Calu3 (cell line): ENCODE measurements at regions not wholly inside any gene's neighbourhood (a gene's known extent, or its start where the extent isn't known, plus 50 kb on each side); places are given as distances from the start of the nearest gene placed in this dataset.

Experiments
- BruUV-seq: library from RNA; stranded (reverse); fragments of 400-500 nt; replicated peaks from 2 replicates; lab custom pipeline; 2021; lab: Mats Ljungman, UMichigan
- CTCF ChIA-PET: fragments of 300-600 bp; sonication (Branson Sonifier 250); formaldehyde crosslinking; loops from one replicate; lab custom pipeline; 2022; ENCODE audit warnings: antibody characterized with exemption; lab: Charles Lee
- DNase-seq: peaks from one replicate; pipeline ENCODE4 v3.0.0; 2022
- H3K27ac Mint-ChIP-seq: one replicate; pipeline ENCODE4 v1.8.0; 2022; ENCODE audit warnings: mixed read lengths; ENCODE audit not compliant: unreplicated experiment
- H3K27me3 Mint-ChIP-seq: one replicate; pipeline ENCODE4 v1.8.0; 2022; ENCODE audit warnings: mixed read lengths; ENCODE audit not compliant: unreplicated experiment
- H3K36me3 Mint-ChIP-seq: one replicate; pipeline ENCODE4 v1.8.0; 2022; ENCODE audit warnings: mild to moderate bottlenecking, moderate library complexity, mixed read lengths; ENCODE audit not compliant: insufficient read depth, unreplicated experiment
- H3K4me1 Mint-ChIP-seq: one replicate; pipeline ENCODE4 v1.8.0; 2022; ENCODE audit warnings: mild to moderate bottlenecking, low read depth, mixed read lengths; ENCODE audit not compliant: unreplicated experiment
- H3K4me3 Mint-ChIP-seq: one replicate; pipeline ENCODE4 v1.8.0; 2022; ENCODE audit warnings: mild to moderate bottlenecking, low read depth, moderate library complexity, mixed read lengths; ENCODE audit not compliant: unreplicated experiment
- H3K9me3 Mint-ChIP-seq: one replicate; pipeline ENCODE4 v1.8.0; 2022; ENCODE audit warnings: low read depth, mixed read lengths; ENCODE audit not compliant: unreplicated experiment
- intact Hi-C: fragments of 100-400 bp; cut with micrococcal nuclease; formaldehyde crosslinking; loops from one replicate; pipeline ENCODE4 v1.10.0; 2022; ENCODE audit not compliant: unreplicated experiment
- TF ChIP-seq, protein P1 (sequence below): fragments of 200-600 bp; IDR thresholded peaks from one replicate; pipeline ENCODE4 v1.8.0; 2022; ENCODE audit warnings: antibody characterized with exemption; ENCODE audit not compliant: unreplicated experiment

DNA sequence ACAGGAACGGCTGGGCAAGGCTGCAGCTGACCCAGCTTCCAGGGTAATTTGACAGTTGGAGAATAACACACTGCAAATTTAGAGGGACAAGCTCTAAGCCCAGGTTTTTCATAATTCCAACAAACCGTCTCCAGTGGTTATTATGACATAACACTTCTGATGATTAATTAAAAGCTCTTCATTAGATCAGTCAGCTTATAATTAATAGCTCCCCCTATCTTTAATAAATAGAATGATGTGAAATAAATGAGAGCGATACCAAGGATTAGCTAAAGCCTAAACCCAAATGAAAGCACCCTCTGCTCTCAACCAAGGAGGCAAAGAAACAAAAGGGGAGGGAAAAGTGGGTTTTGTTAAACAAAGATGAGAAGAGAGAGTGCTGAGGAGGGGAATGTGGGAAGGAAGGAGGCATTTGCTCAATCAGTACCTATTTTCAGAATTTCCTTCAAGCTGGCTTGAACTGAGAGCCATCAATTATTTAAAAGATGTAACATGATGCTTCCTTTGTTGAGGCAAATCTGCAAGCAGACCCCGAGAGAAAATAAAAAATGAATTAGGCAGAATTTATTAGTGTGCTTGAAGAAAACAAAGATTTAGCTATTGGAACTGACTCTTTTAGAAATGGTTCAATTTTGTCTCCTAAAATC, 221.8 kb upstream of the ESRRG start:
- no TSS peak for BruUV-seq
- no peaks in the 10 kb centered on the region for H3K36me3 Mint-ChIP-seq
- no peaks in the 10 kb centered on the region for H3K27me3 Mint-ChIP-seq
- H3K4me1 Mint-ChIP-seq: no peaks in the 10 kb centered on the region
- TF ChIP-seq, protein P1, sequence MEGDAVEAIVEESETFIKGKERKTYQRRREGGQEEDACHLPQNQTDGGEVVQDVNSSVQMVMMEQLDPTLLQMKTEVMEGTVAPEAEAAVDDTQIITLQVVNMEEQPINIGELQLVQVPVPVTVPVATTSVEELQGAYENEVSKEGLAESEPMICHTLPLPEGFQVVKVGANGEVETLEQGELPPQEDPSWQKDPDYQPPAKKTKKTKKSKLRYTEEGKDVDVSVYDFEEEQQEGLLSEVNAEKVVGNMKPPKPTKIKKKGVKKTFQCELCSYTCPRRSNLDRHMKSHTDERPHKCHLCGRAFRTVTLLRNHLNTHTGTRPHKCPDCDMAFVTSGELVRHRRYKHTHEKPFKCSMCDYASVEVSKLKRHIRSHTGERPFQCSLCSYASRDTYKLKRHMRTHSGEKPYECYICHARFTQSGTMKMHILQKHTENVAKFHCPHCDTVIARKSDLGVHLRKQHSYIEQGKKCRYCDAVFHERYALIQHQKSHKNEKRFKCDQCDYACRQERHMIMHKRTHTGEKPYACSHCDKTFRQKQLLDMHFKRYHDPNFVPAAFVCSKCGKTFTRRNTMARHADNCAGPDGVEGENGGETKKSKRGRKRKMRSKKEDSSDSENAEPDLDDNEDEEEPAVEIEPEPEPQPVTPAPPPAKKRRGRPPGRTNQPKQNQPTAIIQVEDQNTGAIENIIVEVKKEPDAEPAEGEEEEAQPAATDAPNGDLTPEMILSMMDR: no peak
- no peak for DNase-seq
- CTCF ChIA-PET: interaction anchor here (0.6 kb wide), 2 partner anchors 10 to 157 kb away, joined by 3 read pairs; no protein-coding TSS in a partner anchor
- no peak overlapping the region for H3K27ac Mint-ChIP-seq
- no peaks in the 10 kb centered on the region for H3K9me3 Mint-ChIP-seq
- no peak overlapping the region for H3K4me3 Mint-ChIP-seq
- intact Hi-C loops: no loop called here

- no peaks in the 10 kb centered on the region for H3K27me3 Mint-ChIP-seq
- H3K4me3 Mint-ChIP-seq: no peak overlapping the region
- no peak overlapping the region for H3K27ac Mint-ChIP-seq
- no peaks in the 10 kb centered on the region for H3K9me3 Mint-ChIP-seq
- intact Hi-C loops: no loop called here
- TF ChIP-seq, protein P1: no peak
- no TSS peak for BruUV-seq
- H3K4me1 Mint-ChIP-seq: no peaks in the 10 kb centered on the region
- CTCF ChIA-PET: interaction anchor here (0.7 to 0.9 kb wide), 2 partner anchors 91 to 718 kb away, joined by 3 read pairs; no protein-coding TSS in a partner anchor
- H3K36me3 Mint-ChIP-seq: no peaks in the 10 kb centered on the region
- DNase-seq: no peak
Observed at GRCh38 chr1:216937491-216937890, 214.3 kb upstream of the ESRRG start.

DNA sequence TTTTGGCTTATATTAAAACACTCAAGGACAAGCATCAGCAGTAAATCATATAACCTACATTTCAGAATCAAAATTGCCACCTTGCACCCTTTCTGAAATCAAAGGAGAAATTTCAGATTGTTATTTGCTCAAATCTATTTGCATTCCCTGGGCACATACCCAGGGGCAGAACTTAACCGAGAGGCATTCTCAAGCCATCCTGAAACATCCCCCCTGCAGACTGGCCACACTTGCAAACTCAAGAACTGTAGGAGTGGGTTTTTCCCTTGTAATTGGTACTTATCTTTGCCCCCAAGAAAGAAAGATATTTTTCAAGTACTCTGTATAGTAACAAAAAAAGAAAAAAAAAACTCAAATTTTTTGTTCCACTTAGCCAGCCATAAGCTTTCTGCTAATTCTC, 213.6 kb upstream of the ESRRG start:
- CTCF ChIA-PET: no interaction called here
- Mint-ChIP-seq H3K4me3 (no peak overlapping the region), H3K4me1 (no peaks in the 10 kb centered on the region), H3K27me3 (no peaks in the 10 kb centered on the region), H3K36me3 (no peaks in the 10 kb centered on the region), H3K9me3 (no peaks in the 10 kb centered on the region), H3K27ac (no peak overlapping the region)
- DNase-seq: no peak
- intact Hi-C loops: no loop called here
- TF ChIP-seq, protein P1: no peak
- no TSS peak for BruUV-seq

GRCh38 chr1:216935901-216936300, 212.7 kb upstream of the ESRRG start:
- DNase-seq: no peak
- CTCF ChIA-PET: interaction anchor here (0.6 kb wide), 1 partner anchor 1010 kb away, joined by 3 read pairs; no protein-coding TSS in a partner anchor
- H3K36me3 Mint-ChIP-seq: no peaks in the 10 kb centered on the region
- H3K4me1 Mint-ChIP-seq: no peaks in the 10 kb centered on the region
- no peaks in the 10 kb centered on the region for H3K27me3 Mint-ChIP-seq
- BruUV-seq: no TSS peak
- no peaks in the 10 kb centered on the region for H3K9me3 Mint-ChIP-seq
- H3K27ac Mint-ChIP-seq: no peak overlapping the region
- no peak overlapping the region for H3K4me3 Mint-ChIP-seq
- intact Hi-C loops: no loop called here
- TF ChIP-seq, protein P1: no peak
